OCI-LY3 (cell line): ENCODE measurements at regions not wholly inside any gene's neighbourhood (a gene's known extent, or its start where the extent isn't known, plus 50 kb on each side); places are given as distances from the start of the nearest gene placed in this dataset.

Source experiments
- H2AFZ ChIP-seq: fragments of 200-600, 300-600 bp; shearing (Covaris generic); 2 replicates; pipeline ENCODE4 v1.6.0; 2014; ENCODE audit warnings: antibody characterized with exemption, low read depth, low read length
- H3K27ac ChIP-seq: fragments of 200-600, 300-600 bp; sonication (generic); 2 replicates; pipeline ENCODE4 v1.5.1; 2014; ENCODE audit warnings: mild to moderate bottlenecking, low read length, moderate library complexity, mixed read lengths
- H3K27me3 ChIP-seq: fragments of 200-600, 300-600 bp; sonication (generic); 2 replicates; pipeline ENCODE4 v1.6.1; 2014; ENCODE audit warnings: low read depth, low read length, mixed read lengths
- H3K36me3 ChIP-seq: fragments of 200-600, 300-600 bp; sonication (generic); replicated peaks from 2 replicates; pipeline ENCODE3; 2014; ENCODE audit warnings: low read depth, low read length, mixed read lengths
- H3K4me1 ChIP-seq: fragments of 300-600, 200-600 bp; sonication (generic); 2 replicates; pipeline ENCODE4 v1.6.1; 2014; ENCODE audit warnings: low read length, mixed read lengths
- H3K4me2 ChIP-seq: fragments of 200-600, 300-600 bp; sonication (generic); 2 replicates; pipeline ENCODE4 v1.6.1; 2014; ENCODE audit warnings: low read length, mixed read lengths
- H3K4me3 ChIP-seq: fragments of 300-600, 200-600 bp; sonication (generic); 2 replicates; pipeline ENCODE4 v1.5.1; 2014; ENCODE audit warnings: antibody characterized with exemption, mild to moderate bottlenecking, low read length, moderate library complexity
- H3K79me2 ChIP-seq: fragments of 300-600, 200-600 bp; shearing (Covaris generic); 2 replicates; pipeline ENCODE4 v1.6.1; 2014; ENCODE audit warnings: mild to moderate bottlenecking, low read length, mixed read lengths
- H3K9ac ChIP-seq: fragments of 300-600, 200-600 bp; shearing (Covaris generic); 2 replicates; pipeline ENCODE4 v1.6.0; 2014; ENCODE audit warnings: mild to moderate bottlenecking, low read length, moderate library complexity
- H3K9me3 ChIP-seq: fragments of 200-600, 300-600 bp; shearing (Covaris generic); 2 replicates; pipeline ENCODE4 v1.6.1; 2014; ENCODE audit warnings: low read length, mixed read lengths; ENCODE audit not compliant: insufficient read depth
- H4K20me1 ChIP-seq: fragments of 200-600, 300-600 bp; sonication (generic); 2 replicates; pipeline ENCODE4 v1.6.1; 2016; ENCODE audit warnings: low read length, mixed read lengths; ENCODE audit not compliant: insufficient read depth
- CTCF ChIP-seq: fragments of 200-600, 300-600 bp; sonication (generic); IDR thresholded peaks from 2 replicates; pipeline ENCODE4 v1.5.1; 2014; ENCODE audit warnings: antibody characterized with exemption, low read length, low read depth
- EZH2phosphoT487 ChIP-seq: fragments of 200-600 bp; shearing (Covaris generic); IDR thresholded peaks from 2 replicates; pipeline ENCODE4 v1.6.1; 2018; ENCODE audit warnings: antibody characterized with exemption, mixed run types, low read depth

- H3K4me3 ChIP-seq: no peak overlapping the region
- H3K79me2 ChIP-seq: no peaks in the 10 kb centered on the region
- H4K20me1 ChIP-seq: no peaks in the 10 kb centered on the region
- H3K9ac ChIP-seq: no peak overlapping the region
- no peak overlapping the region for H2AFZ ChIP-seq
- no peaks in the 10 kb centered on the region for H3K27me3 ChIP-seq
- no peaks in the 10 kb centered on the region for H3K4me1 ChIP-seq
- H3K4me2 ChIP-seq: no peak overlapping the region
- no peak overlapping the region for H3K27ac ChIP-seq
- no peak for TF ChIP-seq EZH2phosphoT487
- no peak for TF ChIP-seq CTCF
- no peaks in the 10 kb centered on the region for H3K9me3 ChIP-seq
- no peaks in the 10 kb centered on the region for H3K36me3 ChIP-seq
Measured at GRCh38 chr1:2969845-2970291, 51.4 kb upstream of the ACTRT2 start.

GRCh38 chr1:2970311-2971071 lies 50.8 kb upstream of the ACTRT2 start:
- no peak overlapping the region for H3K4me2 ChIP-seq
- no peak overlapping the region for H3K9ac ChIP-seq
- no peak overlapping the region for H3K27ac ChIP-seq
- no peaks in the 10 kb centered on the region for H3K36me3 ChIP-seq
- H3K4me3 ChIP-seq: no peak overlapping the region
- TF ChIP-seq EZH2phosphoT487 (no peak), CTCF (no peak)
- no peaks in the 10 kb centered on the region for H3K79me2 ChIP-seq
- no peaks in the 10 kb centered on the region for H4K20me1 ChIP-seq
- no peak overlapping the region for H2AFZ ChIP-seq
- no peaks in the 10 kb centered on the region for H3K9me3 ChIP-seq
- no peaks in the 10 kb centered on the region for H3K4me1 ChIP-seq
- no peaks in the 10 kb centered on the region for H3K27me3 ChIP-seq

- Histone ChIP-seq H3K9me3 (no peaks in the 10 kb centered on the region), H3K4me3 (no peak overlapping the region), H3K36me3 (no peaks in the 10 kb centered on the region), H3K27ac (no peak overlapping the region), H3K9ac (no peak overlapping the region), H3K27me3 (no peaks in the 10 kb centered on the region), H3K4me2 (no peak overlapping the region), H4K20me1 (no peaks in the 10 kb centered on the region), H3K79me2 (no peaks in the 10 kb centered on the region), H2AFZ (no peak overlapping the region), H3K4me1 (no peaks in the 10 kb centered on the region)
- TF ChIP-seq CTCF (no peak), EZH2phosphoT487 (no peak)
Measured at GRCh38 chr1:2971101-2971501, 50.2 kb upstream of the ACTRT2 start.
